ENCODE measurements at regions not wholly inside any gene's neighbourhood (a gene's known extent, or its start where the extent isn't known, plus 50 kb on each side); places are given as distances from the start of the nearest gene placed in this dataset.

DNA sequence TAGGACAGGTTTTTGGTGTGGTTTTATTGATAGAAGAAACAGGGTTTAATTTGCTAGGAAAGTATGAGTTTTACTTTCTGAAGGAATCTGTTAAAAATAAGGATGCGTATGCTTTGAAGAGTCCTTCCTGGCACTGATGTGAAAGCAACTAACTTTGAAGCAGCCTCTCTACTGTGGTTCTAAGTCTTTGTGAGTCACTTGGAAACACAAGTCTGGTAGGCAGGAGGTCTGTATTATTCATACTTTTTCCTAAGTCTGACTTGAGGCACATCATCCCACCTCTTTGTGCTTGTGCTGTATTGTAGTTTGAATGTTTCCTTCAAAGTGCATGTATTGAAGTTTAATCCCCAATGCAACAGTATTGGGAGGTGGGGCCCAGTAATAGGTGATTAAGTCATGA is 129.0 kb downstream of the TAF11L14 start (continued):
- TF ChIP-seq ZNF331 (CRISPR knock-in tag; IDR thresholded peaks at IDR 0.05; ENCODE audit: low read depth) (no peak), CREB1 (CRISPR knock-in tag; IDR thresholded peaks at IDR 0.05; ENCODE audit: low read depth) (no peak)
- TF ChIP-seq, protein P1, sequence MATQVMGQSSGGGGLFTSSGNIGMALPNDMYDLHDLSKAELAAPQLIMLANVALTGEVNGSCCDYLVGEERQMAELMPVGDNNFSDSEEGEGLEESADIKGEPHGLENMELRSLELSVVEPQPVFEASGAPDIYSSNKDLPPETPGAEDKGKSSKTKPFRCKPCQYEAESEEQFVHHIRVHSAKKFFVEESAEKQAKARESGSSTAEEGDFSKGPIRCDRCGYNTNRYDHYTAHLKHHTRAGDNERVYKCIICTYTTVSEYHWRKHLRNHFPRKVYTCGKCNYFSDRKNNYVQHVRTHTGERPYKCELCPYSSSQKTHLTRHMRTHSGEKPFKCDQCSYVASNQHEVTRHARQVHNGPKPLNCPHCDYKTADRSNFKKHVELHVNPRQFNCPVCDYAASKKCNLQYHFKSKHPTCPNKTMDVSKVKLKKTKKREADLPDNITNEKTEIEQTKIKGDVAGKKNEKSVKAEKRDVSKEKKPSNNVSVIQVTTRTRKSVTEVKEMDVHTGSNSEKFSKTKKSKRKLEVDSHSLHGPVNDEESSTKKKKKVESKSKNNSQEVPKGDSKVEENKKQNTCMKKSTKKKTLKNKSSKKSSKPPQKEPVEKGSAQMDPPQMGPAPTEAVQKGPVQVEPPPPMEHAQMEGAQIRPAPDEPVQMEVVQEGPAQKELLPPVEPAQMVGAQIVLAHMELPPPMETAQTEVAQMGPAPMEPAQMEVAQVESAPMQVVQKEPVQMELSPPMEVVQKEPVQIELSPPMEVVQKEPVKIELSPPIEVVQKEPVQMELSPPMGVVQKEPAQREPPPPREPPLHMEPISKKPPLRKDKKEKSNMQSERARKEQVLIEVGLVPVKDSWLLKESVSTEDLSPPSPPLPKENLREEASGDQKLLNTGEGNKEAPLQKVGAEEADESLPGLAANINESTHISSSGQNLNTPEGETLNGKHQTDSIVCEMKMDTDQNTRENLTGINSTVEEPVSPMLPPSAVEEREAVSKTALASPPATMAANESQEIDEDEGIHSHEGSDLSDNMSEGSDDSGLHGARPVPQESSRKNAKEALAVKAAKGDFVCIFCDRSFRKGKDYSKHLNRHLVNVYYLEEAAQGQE (IDR thresholded peaks at IDR 0.05; ENCODE audit: unreplicated experiment) = no peak

DNA sequence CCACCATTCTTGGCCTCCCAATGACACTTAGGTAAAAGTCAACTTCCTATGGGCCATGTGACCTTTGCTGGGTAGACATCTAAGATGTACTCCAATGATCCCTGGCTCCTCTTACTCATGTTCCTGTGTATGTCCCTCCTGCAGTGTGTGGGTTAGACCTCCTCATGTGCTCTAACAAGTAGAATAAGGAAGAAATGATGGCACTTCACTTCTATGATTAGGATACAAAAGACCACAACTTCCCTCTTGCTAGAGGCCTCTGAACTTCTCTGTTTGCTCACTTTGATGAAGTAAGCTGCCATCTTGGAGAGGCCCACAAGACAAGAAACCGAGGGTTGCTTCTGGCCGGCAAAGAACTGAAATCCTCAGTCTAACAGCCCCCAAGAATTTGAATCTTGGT is 131.8 kb downstream of the TAF11L14 start:
- H3F3A ChIP-seq (replicated peaks; ENCODE audit: low read depth) = no peaks in the 10 kb centered on the region
- no peaks in the 10 kb centered on the region for H3K79me2 ChIP-seq (replicated peaks; ENCODE audit: insufficient read depth)
- no peak overlapping the region for H3K4me2 ChIP-seq
- ATAC-seq (no peak), DNase-seq (ENCODE audit: low spot score) (no peak)
- Mint-ChIP-seq H3K4me1 (peaks cover 7% of the 10 kb centered on the region; the same call in 2 of the 3 replicates), H3K27me3 (ENCODE audit: insufficient read depth, low read depth, poor library complexity) (peaks cover 2% of the 10 kb centered on the region), H3K9me3 (no peaks in the 10 kb centered on the region), H3K4me3 (no peak overlapping the region), H3K27ac (no peak overlapping the region), H3K36me3 (ENCODE audit: low read depth) (no peaks in the 10 kb centered on the region)
- no peaks in the 10 kb centered on the region for H3K36me3 ChIP-seq (ENCODE audit: insufficient read depth)
- no peak for TF ChIP-seq JUNB (IDR thresholded peaks at IDR 0.05; ENCODE audit: unreplicated experiment)
- no peak for TF ChIP-seq NANOG (IDR thresholded peaks at IDR 0.05; ENCODE audit: borderline replicate concordance)
- TF ChIP-seq POLR2AphosphoS5 (IDR thresholded peaks at IDR 0.05; ENCODE audit: low read depth) = no peak
- H3K4me3 ChIP-seq = no peak overlapping the region
- no peak overlapping the region for H3K27ac ChIP-seq (ENCODE audit: low read depth)
- H2AFZ ChIP-seq = no peak overlapping the region
- H3K4me1 ChIP-seq (ENCODE audit: insufficient read depth) = 0 out of 2 replicates have a peak, but pooled peaks cover 8% of the 10 kb centered on the region
- peaks cover 6% of the 10 kb centered on the region; the same call in 1 of the 2 replicates for H3K9me2 ChIP-seq (ENCODE audit: insufficient read depth)
- no peaks in the 10 kb centered on the region for H3K27me3 ChIP-seq (ENCODE audit: insufficient read depth)
- no peaks in the 10 kb centered on the region for H4K20me1 ChIP-seq (replicated peaks; ENCODE audit: insufficient read depth)

DNA sequence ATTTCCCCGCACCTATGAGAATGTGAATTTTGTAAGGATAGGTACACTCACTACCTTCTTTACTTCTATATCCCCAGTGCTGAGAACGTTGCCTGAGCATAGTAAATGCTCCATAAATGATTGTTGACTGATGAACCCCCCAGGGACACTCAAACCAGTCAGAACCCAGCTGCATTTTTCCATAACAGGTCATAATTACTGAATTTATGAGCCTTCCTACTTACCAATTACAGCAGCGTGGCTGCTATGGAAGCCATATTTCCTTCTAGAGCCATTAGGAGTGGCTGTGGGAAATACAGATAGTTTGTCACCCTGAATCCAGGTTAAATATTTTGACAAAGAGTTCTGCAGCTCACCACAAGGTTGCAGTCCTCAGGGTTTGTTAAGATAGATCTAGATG is 135.0 kb downstream of the TAF11L14 start:
- H3K4me2 ChIP-seq = no peak overlapping the region
- no peaks in the 10 kb centered on the region for H3K36me3 Mint-ChIP-seq (ENCODE audit: low read depth)
- no peaks in the 10 kb centered on the region for H3K36me3 ChIP-seq (ENCODE audit: insufficient read depth)
- peaks cover 6% of the 10 kb centered on the region; the same call in 2 of the 3 replicates for H3K4me1 Mint-ChIP-seq
- 0 out of 2 replicates have a peak, but pooled peaks cover 6% of the 10 kb centered on the region for H3K9me2 ChIP-seq (ENCODE audit: insufficient read depth)
- H3K4me1 ChIP-seq (ENCODE audit: insufficient read depth) = 0 out of 2 replicates have a peak, but pooled peaks cover 8% of the 10 kb centered on the region
- H3K79me2 ChIP-seq (replicated peaks; ENCODE audit: insufficient read depth) = no peaks in the 10 kb centered on the region
- H3K27me3 Mint-ChIP-seq (ENCODE audit: insufficient read depth, low read depth, poor library complexity) = no peaks in the 10 kb centered on the region
- no peaks in the 10 kb centered on the region for H4K20me1 ChIP-seq (replicated peaks; ENCODE audit: insufficient read depth)
- no peak overlapping the region for H3K27ac ChIP-seq (ENCODE audit: low read depth)
- ATAC-seq = no peak
- H3K9me3 Mint-ChIP-seq = no peaks in the 10 kb centered on the region
- H3K27ac Mint-ChIP-seq = no peak overlapping the region
- no peak overlapping the region for H3K4me3 ChIP-seq
- H3F3A ChIP-seq (replicated peaks; ENCODE audit: low read depth) = no peaks in the 10 kb centered on the region
- no peak overlapping the region for H2AFZ ChIP-seq
- no peaks in the 10 kb centered on the region for H3K27me3 ChIP-seq (ENCODE audit: insufficient read depth)
- no peak overlapping the region for H3K4me3 Mint-ChIP-seq
- DNase-seq (ENCODE audit: low spot score) = no peak
- no peak for TF ChIP-seq CREB1 (CRISPR knock-in tag; IDR thresholded peaks at IDR 0.05; ENCODE audit: low read depth)
- TF ChIP-seq, protein P1 (IDR thresholded peaks at IDR 0.05; ENCODE audit: unreplicated experiment) = no peak
- TF ChIP-seq, protein P2, sequence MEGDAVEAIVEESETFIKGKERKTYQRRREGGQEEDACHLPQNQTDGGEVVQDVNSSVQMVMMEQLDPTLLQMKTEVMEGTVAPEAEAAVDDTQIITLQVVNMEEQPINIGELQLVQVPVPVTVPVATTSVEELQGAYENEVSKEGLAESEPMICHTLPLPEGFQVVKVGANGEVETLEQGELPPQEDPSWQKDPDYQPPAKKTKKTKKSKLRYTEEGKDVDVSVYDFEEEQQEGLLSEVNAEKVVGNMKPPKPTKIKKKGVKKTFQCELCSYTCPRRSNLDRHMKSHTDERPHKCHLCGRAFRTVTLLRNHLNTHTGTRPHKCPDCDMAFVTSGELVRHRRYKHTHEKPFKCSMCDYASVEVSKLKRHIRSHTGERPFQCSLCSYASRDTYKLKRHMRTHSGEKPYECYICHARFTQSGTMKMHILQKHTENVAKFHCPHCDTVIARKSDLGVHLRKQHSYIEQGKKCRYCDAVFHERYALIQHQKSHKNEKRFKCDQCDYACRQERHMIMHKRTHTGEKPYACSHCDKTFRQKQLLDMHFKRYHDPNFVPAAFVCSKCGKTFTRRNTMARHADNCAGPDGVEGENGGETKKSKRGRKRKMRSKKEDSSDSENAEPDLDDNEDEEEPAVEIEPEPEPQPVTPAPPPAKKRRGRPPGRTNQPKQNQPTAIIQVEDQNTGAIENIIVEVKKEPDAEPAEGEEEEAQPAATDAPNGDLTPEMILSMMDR (conservative IDR thresholded peaks at IDR 0.05; ENCODE audit: low read depth in 2 of 2) = no peak
- TF ChIP-seq, protein P3, sequence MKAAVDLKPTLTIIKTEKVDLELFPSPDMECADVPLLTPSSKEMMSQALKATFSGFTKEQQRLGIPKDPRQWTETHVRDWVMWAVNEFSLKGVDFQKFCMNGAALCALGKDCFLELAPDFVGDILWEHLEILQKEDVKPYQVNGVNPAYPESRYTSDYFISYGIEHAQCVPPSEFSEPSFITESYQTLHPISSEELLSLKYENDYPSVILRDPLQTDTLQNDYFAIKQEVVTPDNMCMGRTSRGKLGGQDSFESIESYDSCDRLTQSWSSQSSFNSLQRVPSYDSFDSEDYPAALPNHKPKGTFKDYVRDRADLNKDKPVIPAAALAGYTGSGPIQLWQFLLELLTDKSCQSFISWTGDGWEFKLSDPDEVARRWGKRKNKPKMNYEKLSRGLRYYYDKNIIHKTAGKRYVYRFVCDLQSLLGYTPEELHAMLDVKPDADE (IDR thresholded peaks at IDR 0.05) = no peak
